Activated CD8-positive, alpha-beta memory T cell treated with anti-CD3 and anti-CD28 coated beads, Interleukin-2, amount 10 ng/mL, durations not matched to agents 7 days and 5 days (primary cell): ENCODE measurements at regions not wholly inside any gene's neighbourhood (a gene's known extent, or its start where the extent isn't known, plus 50 kb on each side); places are given as distances from the start of the nearest gene placed in this dataset.
"Not testable (repeated sequence)": the region's sequence is repeated elsewhere in the genome, so short reads cannot be mapped to it uniquely, and the experiment has no call there.

Experiments used
- ATAC-seq: fragments of 150-1000 bp; cut with Tn5 transposase; one replicate; pipeline ENCODE4 v1.10.0; 2021; ENCODE audit warnings: moderate library complexity
- CTCF ChIA-PET: fragments of 350-600 bp; sonication (Branson Sonifier 250); formaldehyde crosslinking; loops from one replicate; lab custom pipeline; 2021; ENCODE audit warnings: antibody characterized with exemption; lab: Charles Lee
- DNase-seq: peaks from one replicate; pipeline ENCODE4 v3.0.0-alpha.2; 2020
- H3K27ac Mint-ChIP-seq: one replicate; pipeline ENCODE4 v1.8.0; 2021; ENCODE audit warnings: mild to moderate bottlenecking, mixed read lengths
- H3K27me3 Mint-ChIP-seq: one replicate; pipeline ENCODE4 v1.8.0; 2021; ENCODE audit warnings: mixed read lengths
- H3K36me3 Mint-ChIP-seq: one replicate; pipeline ENCODE4 v1.8.0; 2021; ENCODE audit warnings: mild to moderate bottlenecking, mixed read lengths
- H3K4me1 Mint-ChIP-seq: one replicate; pipeline ENCODE4 v1.8.0; 2021; ENCODE audit warnings: mixed read lengths
- H3K4me3 Mint-ChIP-seq: one replicate; pipeline ENCODE4 v1.8.0; 2021; ENCODE audit warnings: mild to moderate bottlenecking, moderate library complexity, mixed read lengths
- H3K9me3 Mint-ChIP-seq: one replicate; pipeline ENCODE4 v1.8.0; 2022; ENCODE audit warnings: low read depth, mixed read lengths

DNA sequence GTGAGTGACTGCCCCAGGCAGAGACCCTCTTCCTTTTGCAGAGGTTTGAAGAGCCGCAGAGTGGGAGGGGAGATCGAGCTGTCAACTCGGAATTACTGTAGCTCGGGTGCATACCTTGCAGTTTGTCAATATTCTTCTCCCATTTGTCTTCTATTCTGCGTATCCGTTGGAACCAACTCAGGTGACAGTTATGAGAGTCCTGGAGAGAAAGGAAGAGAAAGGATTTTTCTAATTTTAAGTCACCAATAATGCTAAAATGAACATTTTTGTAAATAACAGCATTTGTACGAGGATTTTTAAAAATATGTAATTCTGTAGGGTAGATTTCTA is 1393.4 kb downstream of the CDH12 start:
- H3K27me3 Mint-ChIP-seq, H3K4me1 Mint-ChIP-seq, DNase-seq, H3K9me3 Mint-ChIP-seq, H3K36me3 Mint-ChIP-seq: not testable (repeated sequence)
- peak; percentile 38 for ATAC-seq
- Mint-ChIP-seq H3K27ac (peak overlapping the region; percentile 83), H3K4me3 (peak overlapping the region; percentile 86)
- CTCF ChIA-PET = interaction anchor here (0.9 kb wide), 1 partner anchor 9 kb away, joined by 3 read pairs; no protein-coding TSS in a partner anchor

GRCh38 chr5:21452449-21452848 is 1400.7 kb downstream of the CDH12 start:
- no peaks in the 10 kb centered on the region for H3K27me3 Mint-ChIP-seq
- H3K36me3 Mint-ChIP-seq = no peaks in the 10 kb centered on the region
- no peak for ATAC-seq
- CTCF ChIA-PET = no interaction called here
- no peak for DNase-seq
- H3K27ac Mint-ChIP-seq = no peak overlapping the region
- no peak overlapping the region for H3K4me3 Mint-ChIP-seq
- H3K4me1 Mint-ChIP-seq = no peaks in the 10 kb centered on the region
- no peaks in the 10 kb centered on the region for H3K9me3 Mint-ChIP-seq

- no peaks in the 10 kb centered on the region for H3K9me3 Mint-ChIP-seq
- no peaks in the 10 kb centered on the region for H3K27me3 Mint-ChIP-seq
- no peak for DNase-seq
- H3K36me3 Mint-ChIP-seq = no peaks in the 10 kb centered on the region
- CTCF ChIA-PET = no interaction called here
- no peaks in the 10 kb centered on the region for H3K4me1 Mint-ChIP-seq
- H3K27ac Mint-ChIP-seq = no peak overlapping the region
- no peak overlapping the region for H3K4me3 Mint-ChIP-seq
- ATAC-seq = no peak
Observed at GRCh38 chr5:21432646-21433045, 1420.5 kb downstream of the CDH12 start.

DNA sequence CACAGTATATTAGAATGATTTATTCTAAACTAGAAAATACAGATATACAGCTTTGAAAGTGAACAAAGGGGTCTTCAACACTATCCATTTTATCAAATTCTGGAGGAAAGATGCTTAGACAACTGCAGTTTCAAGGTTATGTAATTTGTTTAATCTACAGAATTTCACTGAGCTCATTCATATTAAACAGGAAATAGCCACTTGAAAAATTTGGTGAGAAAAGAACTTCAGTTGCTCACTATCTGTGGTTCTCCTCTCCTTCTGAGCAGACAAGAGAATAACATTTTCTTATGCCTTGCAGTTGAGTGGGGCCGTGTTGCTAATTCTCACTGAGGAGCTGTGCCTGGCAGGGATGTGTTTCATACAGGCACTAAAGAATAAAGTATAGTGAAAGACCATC is 1428.2 kb downstream of the CDH12 start:
- no peak overlapping the region for H3K27ac Mint-ChIP-seq
- ATAC-seq (no peak), DNase-seq (no peak)
- CTCF ChIA-PET = no interaction called here
- H3K27me3 Mint-ChIP-seq = no peaks in the 10 kb centered on the region
- no peaks in the 10 kb centered on the region for H3K9me3 Mint-ChIP-seq
- no peak overlapping the region for H3K4me3 Mint-ChIP-seq
- no peaks in the 10 kb centered on the region for H3K36me3 Mint-ChIP-seq
- no peaks in the 10 kb centered on the region for H3K4me1 Mint-ChIP-seq

DNA sequence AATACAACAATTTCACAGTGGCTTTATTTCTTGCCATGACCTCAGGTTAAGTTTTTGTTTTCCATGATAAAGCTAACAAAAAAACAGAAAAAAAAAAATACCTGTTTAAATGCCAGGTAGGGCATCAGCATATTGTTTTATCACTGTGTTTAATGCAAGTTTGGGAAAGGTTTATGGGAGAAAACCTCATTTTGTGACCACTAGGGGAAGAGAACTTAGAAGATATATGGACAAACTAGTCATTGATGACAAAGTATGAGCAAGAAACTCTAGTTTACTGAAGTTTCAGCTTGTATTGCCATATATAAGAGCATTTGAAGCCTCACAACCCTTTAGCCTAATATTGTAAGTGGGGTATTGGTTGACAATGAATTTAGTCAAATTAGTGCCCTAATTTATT is 1431.4 kb upstream of the CDH18 start:
- Mint-ChIP-seq H3K4me3 (no peak overlapping the region), H3K4me1 (no peaks in the 10 kb centered on the region), H3K27ac (no peak overlapping the region), H3K36me3 (no peaks in the 10 kb centered on the region), H3K9me3 (no peaks in the 10 kb centered on the region), H3K27me3 (no peaks in the 10 kb centered on the region)
- CTCF ChIA-PET = no interaction called here
- DNase-seq = no peak
- ATAC-seq = no peak

DNA sequence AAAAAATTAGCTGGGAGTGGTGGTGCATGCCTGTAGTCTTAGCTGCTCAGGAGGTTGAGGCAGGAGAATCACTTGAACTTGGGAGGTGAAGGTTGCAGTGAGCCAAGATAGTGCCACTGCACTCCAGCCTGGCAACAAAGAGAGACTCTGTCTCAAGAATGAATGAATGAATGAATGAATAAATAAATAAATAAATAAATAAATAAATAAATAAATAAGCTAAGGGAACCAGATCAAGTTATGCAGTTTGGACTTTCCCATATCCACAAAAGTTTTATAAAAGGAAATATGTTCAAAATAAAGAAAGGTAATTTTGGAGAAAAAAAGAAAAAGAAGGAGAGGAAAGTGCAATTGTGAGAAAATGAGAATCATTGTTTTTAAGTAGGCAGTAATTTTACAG is 1414.1 kb upstream of the CDH18 start:
- H3K27ac Mint-ChIP-seq, H3K9me3 Mint-ChIP-seq, DNase-seq, ATAC-seq, H3K27me3 Mint-ChIP-seq, H3K4me3 Mint-ChIP-seq, CTCF ChIA-PET, H3K36me3 Mint-ChIP-seq, H3K4me1 Mint-ChIP-seq: not testable (repeated sequence)

DNA sequence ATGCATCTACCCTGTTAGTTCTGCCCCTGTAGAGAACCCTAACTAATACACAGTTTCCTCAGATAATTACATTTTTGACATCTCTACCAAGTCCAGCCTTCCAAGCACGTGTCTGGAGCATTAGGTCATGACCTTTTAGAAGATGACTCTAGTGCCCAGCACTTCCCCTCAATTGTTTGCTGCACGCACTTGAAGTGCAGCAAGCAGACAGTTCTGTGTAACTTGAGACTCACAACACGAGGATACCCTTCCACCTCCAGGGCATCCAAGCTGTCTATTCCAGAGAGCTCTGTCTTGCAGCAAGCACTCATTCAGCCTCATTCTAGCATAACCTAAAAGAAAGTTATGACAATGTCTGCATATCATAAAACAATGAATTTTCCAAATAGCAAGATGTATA is 1410.5 kb upstream of the CDH18 start:
- Mint-ChIP-seq H3K27me3 (no peaks in the 10 kb centered on the region), H3K27ac (no peak overlapping the region), H3K4me1 (peaks cover 3% of the 10 kb centered on the region), H3K4me3 (no peak overlapping the region), H3K36me3 (no peaks in the 10 kb centered on the region), H3K9me3 (peaks cover 2% of the 10 kb centered on the region)
- ATAC-seq = no peak
- CTCF ChIA-PET = no interaction called here
- DNase-seq = no peak

DNA sequence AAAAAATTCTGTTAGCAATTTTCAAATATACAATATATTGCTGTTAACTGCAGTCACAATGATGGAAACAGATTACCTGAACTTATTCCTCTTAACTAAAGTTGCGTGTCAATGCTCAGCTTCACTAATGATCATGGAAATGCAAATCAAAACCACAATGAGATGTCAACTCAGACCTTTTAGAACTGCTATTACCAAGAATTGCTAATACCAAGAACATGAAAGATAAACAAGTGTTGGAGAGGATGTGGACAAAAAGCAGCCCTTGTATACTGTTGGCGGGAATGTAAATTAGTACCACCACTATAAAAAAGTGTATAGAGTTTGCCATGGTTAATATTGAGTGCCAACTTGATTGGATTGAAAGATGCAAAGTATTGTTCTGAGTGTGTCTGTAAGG is 1409.7 kb upstream of the CDH18 start:
- Mint-ChIP-seq H3K9me3 (peaks cover 2% of the 10 kb centered on the region), H3K27me3 (no peaks in the 10 kb centered on the region), H3K4me3 (no peak overlapping the region), H3K27ac (no peak overlapping the region), H3K4me1 (peaks cover 3% of the 10 kb centered on the region), H3K36me3 (no peaks in the 10 kb centered on the region)
- no peak for DNase-seq
- no peak for ATAC-seq
- CTCF ChIA-PET = no interaction called here

DNA sequence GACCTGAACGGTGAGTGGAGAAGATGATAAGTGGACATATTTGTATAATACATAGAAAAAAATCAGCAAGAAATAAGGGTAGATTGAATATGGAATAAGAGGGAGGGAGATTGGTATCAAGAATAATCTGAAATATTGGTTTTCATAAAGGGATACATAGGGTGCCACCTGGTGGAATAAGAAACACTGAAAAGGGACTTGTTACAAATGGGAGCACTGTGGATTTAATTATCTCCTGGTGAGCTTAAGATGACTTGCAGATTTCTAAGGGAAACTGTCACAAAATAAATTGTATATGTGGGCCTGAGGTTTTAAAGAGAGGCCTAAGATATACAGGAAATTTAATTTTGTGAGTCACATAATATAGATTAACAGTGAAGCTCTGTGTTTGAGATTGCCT is 1403.5 kb upstream of the CDH18 start:
- no peaks in the 10 kb centered on the region for H3K27me3 Mint-ChIP-seq
- DNase-seq (no peak), ATAC-seq (no peak)
- CTCF ChIA-PET = no interaction called here
- H3K4me3 Mint-ChIP-seq = no peak overlapping the region
- peaks cover 2% of the 10 kb centered on the region for H3K9me3 Mint-ChIP-seq
- H3K4me1 Mint-ChIP-seq = no peaks in the 10 kb centered on the region
- no peak overlapping the region for H3K27ac Mint-ChIP-seq
- H3K36me3 Mint-ChIP-seq = no peaks in the 10 kb centered on the region

GRCh38 chr5:21360754-21361153 is 1372.8 kb upstream of the CDH18 start:
- H3K9me3 Mint-ChIP-seq, H3K27ac Mint-ChIP-seq, ATAC-seq, H3K4me3 Mint-ChIP-seq, H3K4me1 Mint-ChIP-seq, DNase-seq, CTCF ChIA-PET, H3K27me3 Mint-ChIP-seq, H3K36me3 Mint-ChIP-seq: not testable (repeated sequence)

- ATAC-seq, H3K27ac Mint-ChIP-seq, CTCF ChIA-PET, H3K27me3 Mint-ChIP-seq, DNase-seq, H3K9me3 Mint-ChIP-seq, H3K36me3 Mint-ChIP-seq, H3K4me1 Mint-ChIP-seq: not testable (repeated sequence)
- H3K4me3 Mint-ChIP-seq = peak overlapping the region; percentile 10
Observed at GRCh38 chr5:21341948-21342261, 1353.9 kb upstream of the CDH18 start.

DNA sequence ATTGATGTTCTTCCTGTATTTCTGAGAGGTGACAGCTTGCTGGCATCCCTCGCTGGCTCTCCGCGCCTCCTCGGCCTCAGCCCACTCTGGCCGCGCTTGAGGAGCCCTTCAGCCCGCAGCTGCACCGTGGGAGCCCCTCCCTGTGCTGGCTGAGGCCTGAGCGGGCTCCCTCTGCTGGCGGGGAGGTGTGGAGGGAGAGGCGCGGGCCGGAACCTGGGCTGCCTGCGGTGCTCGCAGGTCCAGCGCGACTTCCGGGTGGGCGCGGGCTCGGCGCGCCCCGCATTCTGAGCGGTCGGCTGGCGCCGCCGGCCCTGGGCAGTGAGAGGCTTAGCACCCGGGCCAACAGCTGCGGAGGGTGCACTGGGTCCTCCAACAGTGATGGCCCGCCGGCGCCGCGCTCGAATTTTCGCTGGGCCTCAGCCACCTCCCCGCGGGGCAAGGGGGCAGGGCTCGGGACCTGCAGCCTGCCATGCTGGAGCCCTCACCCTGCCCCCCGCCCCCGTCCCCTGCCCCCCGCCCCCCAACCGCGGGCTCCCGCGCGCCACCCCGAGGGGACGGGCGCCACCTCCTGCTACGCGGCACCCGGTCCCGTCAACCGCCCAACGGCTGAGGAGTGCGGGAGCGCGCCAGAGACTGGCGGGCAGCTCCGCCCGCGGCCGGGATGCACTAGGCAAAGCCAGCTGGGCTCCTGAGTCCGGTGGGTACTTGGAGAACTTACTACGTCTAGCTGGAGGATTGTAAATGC is 1353.4 kb upstream of the CDH18 start:
- H3K27me3 Mint-ChIP-seq, DNase-seq, H3K36me3 Mint-ChIP-seq, CTCF ChIA-PET, H3K4me1 Mint-ChIP-seq, ATAC-seq, H3K9me3 Mint-ChIP-seq, H3K27ac Mint-ChIP-seq: not testable (repeated sequence)
- H3K4me3 Mint-ChIP-seq = peak overlapping the region; percentile 10

DNA sequence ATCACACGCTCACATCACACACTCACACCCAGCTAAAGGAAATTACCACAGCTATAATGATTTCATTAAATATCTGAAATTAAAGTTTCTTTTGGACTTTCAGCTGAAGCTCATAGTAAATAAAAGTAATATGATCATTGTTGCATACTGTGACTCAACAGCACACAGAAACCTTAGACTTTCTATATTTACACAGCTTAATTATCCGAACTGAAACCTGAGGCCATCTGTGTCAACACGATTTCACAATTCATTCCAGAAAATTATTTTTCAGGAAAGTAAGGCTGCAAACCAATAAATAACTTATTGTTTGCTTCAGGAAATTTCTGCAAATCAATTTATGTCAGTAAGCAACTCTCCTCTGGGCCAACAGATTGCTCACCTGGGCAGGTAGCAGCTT is 1352.2 kb upstream of the CDH18 start:
- H3K27ac Mint-ChIP-seq, H3K9me3 Mint-ChIP-seq, H3K27me3 Mint-ChIP-seq, H3K36me3 Mint-ChIP-seq, H3K4me1 Mint-ChIP-seq, ATAC-seq, DNase-seq, H3K4me3 Mint-ChIP-seq, CTCF ChIA-PET: not testable (repeated sequence)

GRCh38 chr5:21336478-21336877 is 1348.5 kb upstream of the CDH18 start:
- H3K27me3 Mint-ChIP-seq = not testable (repeated sequence)

GRCh38 chr5:21315376-21315775 is 1327.4 kb upstream of the CDH18 start:
- H3K27ac Mint-ChIP-seq, CTCF ChIA-PET, H3K9me3 Mint-ChIP-seq, ATAC-seq, DNase-seq, H3K27me3 Mint-ChIP-seq, H3K4me3 Mint-ChIP-seq, H3K36me3 Mint-ChIP-seq, H3K4me1 Mint-ChIP-seq: not testable (repeated sequence)

More at GRCh38 chr5:21336478-21336877, 1348.5 kb upstream of the CDH18 start:
- H3K36me3 Mint-ChIP-seq, DNase-seq, H3K4me3 Mint-ChIP-seq, H3K27ac Mint-ChIP-seq, ATAC-seq, H3K4me1 Mint-ChIP-seq, CTCF ChIA-PET, H3K9me3 Mint-ChIP-seq: not testable (repeated sequence)
